ENCODE measurements at regions not wholly inside any gene's neighbourhood (a gene's known extent, or its start where the extent isn't known, plus 50 kb on each side); places are given as distances from the start of the nearest gene placed in this dataset.
A peak's percentile ranks its signal among the peaks of the same experiment; 100 is the strongest.

DNA sequence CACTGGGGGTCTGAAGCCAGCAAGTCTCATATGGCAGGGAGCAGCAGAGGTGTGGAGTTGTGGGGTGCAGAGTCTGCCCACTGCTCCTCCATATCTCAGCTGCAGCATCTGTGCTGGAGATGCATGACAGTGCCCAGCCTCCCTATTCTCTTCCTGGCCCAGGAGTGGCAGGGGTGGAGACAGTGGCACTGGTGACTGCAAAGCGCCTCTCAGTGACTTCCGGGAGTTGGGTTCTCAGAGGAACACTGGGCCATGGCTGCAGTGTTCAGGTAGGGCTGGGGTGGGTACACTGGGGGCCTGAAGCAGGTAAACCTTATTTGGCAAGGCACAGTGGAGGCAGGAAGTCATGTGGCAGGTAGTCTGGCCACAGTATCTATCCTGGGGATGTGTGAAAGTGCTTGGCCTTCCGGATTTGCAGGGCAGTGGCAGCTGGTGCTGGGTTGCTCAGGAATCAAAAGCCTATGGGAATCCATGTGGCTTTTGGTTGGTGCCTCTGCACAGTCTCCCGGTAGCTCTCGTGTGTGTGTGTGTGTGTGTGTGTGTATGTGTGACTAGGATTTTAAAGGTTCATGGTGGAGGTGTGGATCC is 60.3 kb upstream of the THUMPD2 start (continued):
- TF ChIP-seq, protein P1, sequence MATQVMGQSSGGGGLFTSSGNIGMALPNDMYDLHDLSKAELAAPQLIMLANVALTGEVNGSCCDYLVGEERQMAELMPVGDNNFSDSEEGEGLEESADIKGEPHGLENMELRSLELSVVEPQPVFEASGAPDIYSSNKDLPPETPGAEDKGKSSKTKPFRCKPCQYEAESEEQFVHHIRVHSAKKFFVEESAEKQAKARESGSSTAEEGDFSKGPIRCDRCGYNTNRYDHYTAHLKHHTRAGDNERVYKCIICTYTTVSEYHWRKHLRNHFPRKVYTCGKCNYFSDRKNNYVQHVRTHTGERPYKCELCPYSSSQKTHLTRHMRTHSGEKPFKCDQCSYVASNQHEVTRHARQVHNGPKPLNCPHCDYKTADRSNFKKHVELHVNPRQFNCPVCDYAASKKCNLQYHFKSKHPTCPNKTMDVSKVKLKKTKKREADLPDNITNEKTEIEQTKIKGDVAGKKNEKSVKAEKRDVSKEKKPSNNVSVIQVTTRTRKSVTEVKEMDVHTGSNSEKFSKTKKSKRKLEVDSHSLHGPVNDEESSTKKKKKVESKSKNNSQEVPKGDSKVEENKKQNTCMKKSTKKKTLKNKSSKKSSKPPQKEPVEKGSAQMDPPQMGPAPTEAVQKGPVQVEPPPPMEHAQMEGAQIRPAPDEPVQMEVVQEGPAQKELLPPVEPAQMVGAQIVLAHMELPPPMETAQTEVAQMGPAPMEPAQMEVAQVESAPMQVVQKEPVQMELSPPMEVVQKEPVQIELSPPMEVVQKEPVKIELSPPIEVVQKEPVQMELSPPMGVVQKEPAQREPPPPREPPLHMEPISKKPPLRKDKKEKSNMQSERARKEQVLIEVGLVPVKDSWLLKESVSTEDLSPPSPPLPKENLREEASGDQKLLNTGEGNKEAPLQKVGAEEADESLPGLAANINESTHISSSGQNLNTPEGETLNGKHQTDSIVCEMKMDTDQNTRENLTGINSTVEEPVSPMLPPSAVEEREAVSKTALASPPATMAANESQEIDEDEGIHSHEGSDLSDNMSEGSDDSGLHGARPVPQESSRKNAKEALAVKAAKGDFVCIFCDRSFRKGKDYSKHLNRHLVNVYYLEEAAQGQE (IDR thresholded peaks at IDR 0.05; ENCODE audit: borderline replicate concordance in 1 of 2, low read depth in 1 of 2, low read length in 2 of 2): no peak
- TF ChIP-seq NPAS2 (CRISPR knock-in tag; IDR thresholded peaks at IDR 0.05; ENCODE audit: borderline replicate concordance) (no peak), ZNF235 (CRISPR knock-in tag; IDR thresholded peaks at IDR 0.05; ENCODE audit: borderline replicate concordance) (no peak)

DNA sequence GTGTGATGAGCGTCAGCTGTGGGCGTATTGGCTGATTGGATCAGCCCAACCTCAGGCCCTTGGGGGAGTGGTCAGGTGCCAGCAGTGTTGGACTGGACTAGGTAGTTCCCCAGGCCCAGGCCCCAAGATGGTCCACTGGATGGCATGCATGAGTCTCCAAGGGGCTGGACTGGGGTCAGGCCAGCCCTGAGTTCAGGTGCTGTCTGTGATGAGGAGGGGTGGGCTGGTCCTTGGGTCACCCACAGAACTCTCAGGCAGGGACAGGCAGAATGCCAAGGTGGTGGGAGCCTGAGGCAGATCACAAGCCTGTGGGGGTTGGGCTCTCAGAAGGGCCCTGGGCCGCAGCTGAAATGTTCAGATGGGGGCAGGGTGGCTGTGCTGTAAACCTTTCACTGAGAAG is 59.5 kb upstream of the THUMPD2 start:
- ChIA-PET CTCF (ENCODE audit: low intra/inter-chr PET ratio, low total read pairs) (no interaction called here), POLR2A (no interaction called here)
- ATAC-seq: peak; percentile 33
- H3K4me3 ChIP-seq (replicated peaks in 1 of 3; ENCODE audit: insufficient read depth in 1 of 3, low read depth in 2 of 3, low read length in 3 of 3): no peak overlapping the region
- H3K36me3 ChIP-seq (replicated peaks in 1 of 2; ENCODE audit: control insufficient read depth in 1 of 2, insufficient read depth in 2 of 2, low read length in 2 of 2): no peaks in the 10 kb centered on the region
- in situ Hi-C loops (cut with HindIII; ENCODE audit: extremely low pct_ligation_motif_present, low pct_unique_long_range_greater_than_20kb) (no loop called here), intact Hi-C loops (cut with micrococcal nuclease; ENCODE audit: unreplicated experiment) (loop anchor here (10.0 kb wide), 1 partner anchor 926 kb away; no protein-coding TSS in a partner anchor)
- 0 out of 2 replicates have a peak, but pooled peaks cover 10% of the 10 kb centered on the region for H3K9me3 ChIP-seq (ENCODE audit: low read length)
- no peak overlapping the region for H3K27ac ChIP-seq (ENCODE audit: extremely low read length, insufficient read depth, low read length)
- no peak for DNase-seq (ENCODE audit: low spot score)
- FAIRE-seq: no peak
- no TSS peak for BruUV-seq (replicated peaks)
- H3K9ac ChIP-seq (ENCODE audit: insufficient read depth, low read depth, low read length): no peak overlapping the region
- H3K4me1 ChIP-seq (ENCODE audit: insufficient read depth, low read length): no peaks in the 10 kb centered on the region
- TF ChIP-seq AGO1 (IDR thresholded peaks at IDR 0.05; ENCODE audit: low read depth, low read length, poor library complexity, severe bottlenecking) (no peak), FOXM1 (CRISPR knock-in tag; IDR thresholded peaks at IDR 0.05) (no peak), DNMT3B (CRISPR knock-in tag; conservative IDR thresholded peaks at IDR 0.05) (no peak), NRL (CRISPR knock-in tag; IDR thresholded peaks at IDR 0.05; ENCODE audit: borderline replicate concordance) (no peak), ZBTB8A (CRISPR knock-in tag; IDR thresholded peaks at IDR 0.05; ENCODE audit: borderline replicate concordance, low read depth) (no peak), THYN1 (CRISPR knock-in tag; IDR thresholded peaks at IDR 0.05; ENCODE audit: borderline replicate concordance, low read depth) (no peak)
- no peak overlapping the region for H2AFZ ChIP-seq (ENCODE audit: low read length)
- H3K4me2 ChIP-seq (ENCODE audit: low read depth, low read length): no peak overlapping the region
- H3K27me3 ChIP-seq (ENCODE audit: control insufficient read depth in 1 of 2, insufficient read depth in 2 of 2, low read length in 2 of 2): no peaks in the 10 kb centered on the region; a peak in 1 of 5 replicates
- WGBS (ENCODE audit: low lambda C conversion rate): 100% methylated on average over 2 of the region's 3 CpGs
- H3K79me2 ChIP-seq (ENCODE audit: insufficient read depth, low read length): no peaks in the 10 kb centered on the region
- H4K20me1 ChIP-seq (ENCODE audit: insufficient read depth, low read length): no peaks in the 10 kb centered on the region

Data from HepG2 (cell line).